SK-MEL-5 (cell line): ENCODE measurements at regions not wholly inside any gene's neighbourhood (a gene's known extent, or its start where the extent isn't known, plus 50 kb on each side); places are given as distances from the start of the nearest gene placed in this dataset.

Experiments
- DNase-seq: peaks from one replicate; pipeline ENCODE4 v3.0.0-alpha.2; 2016; ENCODE audit warnings: low read depth, low spot score
- in situ Hi-C: cut with HindIII; loops from 2 replicates; pipeline ENCODE4 v1.10.0; 2016; ENCODE audit warnings: low sequenced_read_pairs, high pct_unique_total_duplicates, low pct_unique_long_range_greater_than_20kb

DNA sequence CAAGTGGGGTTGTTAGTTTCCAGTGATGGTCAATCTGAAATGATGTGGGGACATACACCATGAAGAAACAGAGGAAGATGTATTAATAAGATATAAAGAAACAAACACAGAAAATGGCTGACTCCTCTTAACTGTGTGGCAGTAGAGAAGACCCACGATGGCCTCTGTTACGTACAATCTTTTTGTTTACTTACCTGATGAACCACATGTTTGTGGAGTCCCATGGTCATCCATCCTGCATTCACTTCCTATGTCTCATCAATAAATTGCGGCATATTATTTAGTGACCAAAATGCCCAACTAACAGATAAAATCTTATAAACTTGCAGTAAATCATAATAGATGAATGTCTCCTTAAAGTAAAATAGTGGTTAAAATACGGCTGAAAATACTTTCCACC lies 740.1 kb upstream of the LINC00305 start:
- in situ Hi-C loops: no loop called here

DNA sequence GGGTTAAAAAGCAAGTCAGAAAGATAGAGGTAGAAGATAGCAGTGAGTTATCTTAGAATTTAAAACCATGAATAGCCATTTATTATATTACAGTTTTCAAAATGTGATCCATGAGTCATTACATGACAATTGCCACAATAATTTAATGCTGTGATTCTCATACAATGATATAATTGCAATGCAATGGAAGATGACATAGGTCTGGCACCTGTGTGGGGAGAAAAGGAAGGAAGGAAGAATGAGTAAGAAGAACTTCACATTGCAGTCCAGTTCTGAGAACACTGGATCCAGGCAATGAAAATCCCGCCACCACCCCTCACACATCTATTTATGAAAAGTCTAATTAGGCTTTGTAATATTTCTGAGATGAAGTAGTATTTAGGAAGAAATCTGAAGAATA lies 738.1 kb upstream of the LINC00305 start:
- no peak for DNase-seq
- in situ Hi-C loops: no loop called here

More for the DNA sequence above, 740.1 kb upstream of the LINC00305 start:
- no peak for DNase-seq

DNA sequence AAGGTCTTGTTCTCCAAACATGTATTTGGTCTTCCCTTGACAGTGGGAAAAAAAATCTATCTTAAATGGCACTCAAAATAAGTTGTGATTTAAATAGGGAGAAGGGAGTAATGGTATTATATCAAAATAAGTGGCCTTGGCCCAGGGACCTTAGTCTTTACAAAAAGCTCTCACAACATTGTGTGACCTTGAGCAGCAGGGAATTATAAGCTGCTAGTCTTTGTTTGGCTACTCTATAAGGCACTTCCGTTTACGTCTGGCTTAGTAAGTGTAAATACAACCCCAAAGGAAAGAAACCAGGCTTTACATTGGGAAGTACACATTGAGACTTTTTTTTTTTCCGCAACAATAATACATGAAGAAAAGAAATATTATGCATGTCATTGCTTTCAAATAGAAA lies 734.0 kb upstream of the LINC00305 start:
- in situ Hi-C loops: no loop called here
- DNase-seq: no peak

DNA sequence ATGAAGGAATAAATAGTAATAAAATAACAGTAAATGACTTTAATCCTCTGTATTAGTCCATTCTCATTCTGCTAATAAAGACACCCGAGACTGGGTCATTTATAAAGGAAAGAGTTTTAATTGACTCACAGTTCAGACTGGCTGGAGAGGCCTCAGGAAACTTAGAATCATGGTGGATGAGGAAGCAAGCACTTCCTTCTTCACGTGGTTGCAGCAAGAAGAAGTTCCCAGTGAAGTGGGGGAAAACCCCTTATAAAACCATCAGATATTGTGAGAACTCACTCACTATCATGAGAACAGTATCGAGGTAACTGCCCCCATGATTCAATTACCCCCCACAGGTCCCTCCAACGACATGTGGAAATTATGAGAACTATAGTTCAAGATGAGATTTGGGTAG lies 727.9 kb upstream of the LINC00305 start:
- in situ Hi-C loops: no loop called here
- no peak for DNase-seq

DNA sequence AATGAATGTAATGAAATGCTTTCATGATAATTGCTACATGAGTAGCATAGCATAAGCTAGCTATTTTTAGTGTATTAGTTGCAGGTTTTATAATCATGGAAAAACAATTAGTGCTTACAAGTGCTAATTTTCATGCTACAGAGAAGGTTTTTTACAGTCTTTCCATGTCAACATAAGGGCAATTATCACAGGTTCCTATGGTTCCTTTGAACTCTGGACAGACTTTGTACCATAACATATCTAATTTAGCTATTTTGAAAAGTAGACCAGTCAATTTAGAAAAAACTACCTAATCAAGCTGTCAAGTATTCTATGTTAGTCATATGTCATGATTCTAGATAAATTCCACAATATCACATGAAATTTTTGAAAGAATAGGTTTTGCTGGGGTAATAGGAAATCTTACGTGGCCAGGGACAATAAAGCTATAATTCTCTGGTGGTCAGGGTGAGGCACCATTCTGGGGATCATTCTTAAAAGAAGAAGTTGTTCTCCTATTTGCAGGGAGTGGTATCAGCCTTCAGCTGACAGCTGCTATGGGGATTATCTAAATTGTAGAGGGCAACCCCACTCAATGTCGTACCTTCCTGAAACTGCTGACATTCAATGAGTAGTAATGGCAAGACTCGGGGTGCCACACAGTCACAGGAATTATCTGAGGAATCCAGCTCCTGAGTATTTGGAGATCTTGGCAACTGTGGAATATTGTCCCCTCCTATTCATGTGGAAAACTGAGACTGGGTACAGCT lies 724.0 kb upstream of the LINC00305 start:
- in situ Hi-C loops: no loop called here
- DNase-seq: no peak

DNA sequence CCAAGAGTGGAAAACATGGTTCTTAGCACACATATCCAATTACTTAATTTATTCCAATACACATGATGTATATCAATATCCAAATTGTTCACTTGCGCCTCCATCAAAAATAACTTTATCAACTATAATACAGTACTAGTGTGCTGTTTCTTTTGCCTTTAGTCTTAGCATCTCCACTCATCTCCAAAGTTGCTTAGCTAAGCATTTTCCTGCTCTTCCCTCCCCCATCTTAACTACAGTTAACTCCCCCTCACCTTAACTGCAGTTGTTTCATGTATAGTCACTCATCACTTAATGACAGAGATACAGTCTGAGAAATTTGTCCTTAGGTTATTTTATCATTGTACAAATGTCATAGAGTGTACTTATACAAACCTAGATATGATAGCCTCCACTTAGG lies 705.2 kb upstream of the LINC00305 start:
- DNase-seq: no peak
- in situ Hi-C loops: no loop called here

DNA sequence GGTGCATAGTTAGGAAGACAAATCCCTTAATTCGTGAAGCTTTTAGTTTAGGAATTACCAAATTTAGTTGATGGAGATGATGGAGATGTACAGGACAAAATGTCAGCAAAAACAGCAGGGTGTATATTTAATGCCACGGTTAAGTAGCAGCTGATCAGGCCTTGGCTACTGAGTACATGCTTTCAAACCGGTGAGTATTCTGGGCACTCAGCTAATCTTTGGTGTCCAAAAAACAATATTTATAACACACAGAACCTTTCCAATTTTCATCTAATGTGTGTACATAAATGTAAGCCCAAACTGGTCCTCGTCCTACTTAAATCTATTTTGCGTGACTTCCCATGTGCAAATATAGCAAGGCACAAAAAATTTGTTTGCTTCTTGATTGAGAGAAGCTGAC lies 703.4 kb upstream of the LINC00305 start:
- DNase-seq: no peak
- in situ Hi-C loops: no loop called here

DNA sequence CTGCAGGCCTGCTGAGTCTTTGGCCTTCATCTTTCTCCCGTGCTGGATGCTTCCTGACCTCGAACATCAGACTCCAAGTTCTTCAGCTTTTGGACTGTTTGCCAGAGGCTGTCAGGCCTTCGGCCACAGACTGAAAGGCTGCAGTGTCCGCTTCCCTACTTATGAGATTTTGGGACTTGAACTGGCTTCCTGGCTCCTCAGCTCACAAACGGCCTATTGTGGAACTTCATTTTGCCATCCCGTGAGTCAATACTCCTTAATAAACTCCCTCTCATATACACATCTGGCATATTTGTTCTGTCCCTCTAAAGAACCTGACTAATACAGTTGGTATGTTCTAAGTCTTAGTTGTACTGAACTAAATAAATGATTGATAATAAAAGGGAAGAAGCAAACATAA lies 702.8 kb upstream of the LINC00305 start:
- in situ Hi-C loops: no loop called here
- peak; percentile 86 for DNase-seq

DNA sequence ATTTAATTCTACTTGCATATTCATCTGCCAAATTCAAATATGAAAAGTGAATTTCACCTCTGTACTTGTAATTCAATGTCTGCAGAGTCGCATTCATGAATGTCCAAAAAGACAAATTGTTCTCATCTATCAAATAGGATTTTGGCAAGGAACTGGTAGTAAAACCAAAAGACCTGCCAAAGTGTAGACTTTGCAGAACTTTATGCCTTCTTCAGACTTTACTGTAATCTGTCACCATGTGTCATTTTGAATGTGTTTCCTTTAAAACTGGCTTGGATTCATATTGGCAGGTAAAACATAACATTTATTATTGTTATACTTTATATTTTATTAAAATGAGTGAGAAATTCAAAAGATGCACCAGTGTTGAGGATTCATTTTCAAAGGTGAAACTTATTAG lies 701.9 kb upstream of the LINC00305 start:
- in situ Hi-C loops: no loop called here
- DNase-seq: no peak

DNA sequence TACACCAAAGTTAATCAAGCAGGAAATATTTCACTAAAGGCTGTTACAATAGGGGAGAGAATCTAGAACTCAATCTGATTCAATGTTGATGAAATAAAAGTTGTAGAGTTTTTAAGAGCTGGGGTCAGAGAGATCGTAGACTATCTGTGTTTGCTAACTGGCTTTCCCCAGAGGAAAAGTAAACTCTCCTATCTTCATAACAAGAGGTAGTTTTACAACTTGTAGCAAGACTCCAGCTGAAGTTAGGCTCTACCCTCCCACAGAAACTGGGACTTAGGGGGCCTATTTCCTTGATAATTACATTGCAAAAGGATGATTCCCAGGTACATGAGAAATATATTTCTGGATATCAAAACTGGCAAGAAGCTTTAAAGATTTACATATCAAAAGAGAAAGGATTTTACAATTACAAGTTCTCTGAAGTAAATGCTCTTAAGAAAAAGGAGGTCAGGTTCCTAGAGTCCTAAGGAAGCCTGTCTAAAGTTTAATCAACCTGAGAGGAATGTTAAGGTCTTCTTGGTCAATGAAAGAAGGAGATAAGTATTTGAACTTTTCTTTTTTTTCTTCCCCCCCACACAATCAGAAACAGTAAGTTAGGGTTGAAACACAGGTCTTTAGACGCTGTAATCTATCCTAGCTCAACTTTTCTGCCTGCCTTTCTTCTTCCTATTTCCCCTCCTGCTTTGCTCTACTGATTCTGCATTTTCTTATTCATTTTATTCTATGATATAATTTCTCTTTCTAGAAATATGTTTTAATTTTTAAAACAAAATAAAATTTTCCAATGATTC lies 692.2 kb upstream of the LINC00305 start:
- no peak for DNase-seq
- in situ Hi-C loops: no loop called here

DNA sequence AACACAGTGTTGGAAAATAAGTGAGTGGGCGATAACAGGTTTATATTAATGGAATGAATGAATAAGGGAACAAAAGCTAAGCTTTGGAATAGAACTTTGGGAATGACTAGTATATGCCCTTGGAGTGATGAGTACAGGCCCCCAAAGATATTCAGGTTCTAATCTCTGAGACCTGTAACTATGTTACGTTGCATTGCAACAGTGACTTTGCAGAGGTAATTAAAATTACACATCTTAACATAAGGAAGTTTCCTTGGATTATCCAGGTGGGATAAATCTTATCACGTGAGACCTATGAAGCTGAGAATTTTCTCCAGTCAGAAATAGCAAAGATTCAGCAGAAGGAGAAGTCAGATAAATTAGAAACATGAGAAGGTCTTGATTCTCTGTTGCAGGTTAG lies 661.5 kb upstream of the LINC00305 start:
- in situ Hi-C loops: no loop called here
- no peak for DNase-seq

DNA sequence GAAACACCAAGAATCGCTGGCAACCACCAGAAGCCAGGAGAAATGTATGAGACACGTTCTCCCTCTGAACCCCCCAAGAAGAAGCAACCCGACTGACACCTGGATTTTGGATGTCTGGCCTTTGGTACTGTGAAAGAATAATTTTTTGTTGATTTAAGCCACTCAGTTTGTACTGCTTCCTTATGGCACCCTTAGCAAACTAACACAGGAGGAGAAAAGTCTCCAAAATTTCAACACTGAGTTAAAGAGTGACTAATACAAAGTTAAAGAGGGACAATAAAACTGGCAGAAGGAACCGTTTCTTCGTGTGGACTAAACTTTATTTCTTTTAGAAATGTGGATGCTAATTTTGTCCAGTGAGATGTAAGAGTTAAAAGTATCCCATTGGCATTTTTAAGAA lies 660.9 kb upstream of the LINC00305 start:
- in situ Hi-C loops: no loop called here
- DNase-seq: no peak

DNA sequence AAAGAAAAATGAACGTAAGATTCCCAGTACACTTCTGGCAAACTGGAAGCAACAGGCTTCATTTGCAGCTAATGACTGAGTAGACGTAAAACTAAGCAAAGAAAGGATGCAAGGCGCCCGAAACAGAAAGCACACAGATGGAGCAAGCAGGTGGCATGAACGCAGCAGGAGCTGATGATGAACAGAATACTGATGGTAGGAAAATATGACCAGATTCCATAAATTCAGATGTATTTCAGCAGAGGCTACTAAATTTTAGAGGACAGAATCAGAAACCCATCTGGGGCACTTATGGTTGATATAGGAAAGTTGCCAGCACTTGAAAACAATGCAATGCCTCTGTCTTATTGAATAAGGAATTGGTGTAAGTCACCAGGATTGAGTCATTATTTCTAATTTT lies 658.7 kb upstream of the LINC00305 start:
- in situ Hi-C loops: no loop called here
- DNase-seq: no peak

DNA sequence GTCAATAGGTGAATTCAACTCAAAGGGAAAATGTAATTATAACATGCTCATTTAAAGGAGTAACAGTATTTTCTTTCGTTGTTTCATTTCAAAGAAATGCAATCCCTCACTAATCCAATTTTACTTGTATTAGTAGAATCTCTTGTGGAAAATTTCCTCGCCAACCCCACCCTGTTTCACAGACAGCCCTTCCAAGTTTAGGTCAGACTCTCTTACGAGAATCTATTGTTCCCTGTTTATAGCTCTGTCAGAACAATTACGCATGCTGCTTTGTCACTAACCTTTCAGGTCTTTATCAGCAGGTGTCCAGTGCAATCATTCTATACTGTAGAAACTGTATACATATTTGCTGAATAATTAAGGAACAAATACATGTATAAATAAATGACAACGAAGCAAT lies 657.8 kb upstream of the LINC00305 start:
- in situ Hi-C loops: no loop called here
- DNase-seq: no peak

DNA sequence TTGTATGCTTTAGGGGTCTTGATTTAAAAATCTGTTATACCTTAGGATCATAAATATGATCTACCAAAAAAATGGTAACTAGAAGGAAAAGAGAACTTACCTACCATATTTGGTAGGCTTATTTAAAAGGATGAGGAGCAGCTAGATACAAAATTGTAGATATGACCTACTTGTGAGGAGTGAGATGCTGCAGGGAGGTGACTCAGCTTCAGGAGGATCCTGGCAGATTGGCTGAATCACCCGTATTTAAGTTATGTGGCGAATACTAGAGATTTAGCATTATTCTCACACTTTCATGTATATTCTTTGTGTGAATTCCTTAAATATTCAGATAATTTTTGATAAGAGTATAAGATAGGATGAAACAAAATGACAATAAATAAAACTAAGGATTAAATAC lies 657.3 kb upstream of the LINC00305 start:
- no peak for DNase-seq
- in situ Hi-C loops: no loop called here

DNA sequence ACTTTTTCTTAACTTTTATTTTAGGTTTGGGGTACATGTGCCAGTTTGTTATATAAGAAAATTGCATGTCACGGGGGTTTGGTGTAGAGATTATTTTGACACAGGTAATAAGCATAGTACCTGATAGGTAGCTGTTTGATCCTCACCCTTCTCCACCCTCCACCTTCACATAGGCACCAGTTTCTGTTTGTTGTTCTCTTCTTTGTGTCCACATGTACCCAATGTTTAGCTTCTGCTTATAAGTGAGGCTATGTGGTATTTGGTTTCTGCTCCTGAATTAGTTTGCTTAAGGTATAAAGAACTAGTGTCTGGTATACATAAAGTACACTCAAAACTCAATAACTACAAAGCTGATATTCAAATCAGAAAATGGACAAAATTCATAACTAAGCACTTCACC lies 654.6 kb upstream of the LINC00305 start:
- DNase-seq: no peak
- in situ Hi-C loops: no loop called here

DNA sequence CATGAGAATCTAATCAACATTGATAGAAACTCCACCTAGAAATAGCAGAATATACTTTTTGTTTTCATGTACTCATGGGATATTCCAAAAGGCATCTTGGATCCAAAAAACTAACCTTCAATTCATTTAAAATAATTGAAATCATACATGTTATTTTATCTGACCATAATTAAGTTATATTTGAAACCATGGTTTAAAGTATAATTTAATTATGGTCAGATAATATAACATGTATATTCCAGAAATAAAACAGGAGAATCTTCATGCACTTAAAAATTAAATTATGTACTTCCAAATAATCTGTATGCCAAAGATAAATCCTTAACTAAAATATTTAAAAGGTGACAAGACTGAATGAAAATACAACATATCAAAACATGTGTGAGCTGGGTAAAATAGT lies 651.3 kb upstream of the LINC00305 start:
- DNase-seq: no peak
- in situ Hi-C loops: no loop called here

DNA sequence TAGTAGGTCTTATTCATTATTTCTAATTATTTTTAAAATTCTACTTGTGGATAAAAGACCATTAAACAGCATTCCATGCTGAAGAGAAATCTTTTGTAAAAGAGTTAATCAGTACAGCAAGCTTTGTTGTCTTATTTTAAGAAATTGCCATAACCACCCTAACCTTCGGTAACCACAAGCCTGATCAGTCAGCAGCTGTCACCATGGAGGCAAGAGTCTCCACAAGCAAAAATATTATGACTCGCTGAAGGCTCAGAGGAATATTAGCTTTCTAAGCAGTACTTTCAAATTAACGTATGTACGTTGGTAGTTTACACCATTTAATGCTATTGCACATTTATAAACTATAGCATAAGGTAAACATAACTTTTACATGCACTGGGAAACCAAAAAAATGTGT lies 650.5 kb upstream of the LINC00305 start:
- in situ Hi-C loops: no loop called here
- DNase-seq: no peak

DNA sequence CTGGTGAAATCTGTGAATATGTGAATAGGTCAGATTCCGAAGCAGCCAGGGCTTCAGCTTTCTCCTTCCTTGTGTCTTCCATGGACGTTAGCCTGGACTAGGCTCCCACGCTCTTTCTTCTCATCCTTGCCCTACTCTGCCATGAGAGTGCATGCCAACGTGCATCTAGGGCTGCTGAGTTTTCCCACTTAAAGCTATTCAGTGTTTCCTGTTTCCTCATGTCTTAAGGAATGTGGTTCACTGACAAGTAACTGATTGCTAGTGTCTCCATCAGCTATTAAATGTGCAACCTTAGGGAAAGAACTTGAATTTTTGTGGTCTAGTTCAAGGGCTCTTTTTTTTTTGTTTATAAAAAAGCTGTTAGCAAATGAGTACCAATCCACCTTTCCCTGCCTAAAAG lies 642.3 kb upstream of the LINC00305 start:
- no peak for DNase-seq
- in situ Hi-C loops: no loop called here
